ENCODE measurements at regions not wholly inside any gene's neighbourhood (a gene's known extent, or its start where the extent isn't known, plus 50 kb on each side); places are given as distances from the start of the nearest gene placed in this dataset.

DNA sequence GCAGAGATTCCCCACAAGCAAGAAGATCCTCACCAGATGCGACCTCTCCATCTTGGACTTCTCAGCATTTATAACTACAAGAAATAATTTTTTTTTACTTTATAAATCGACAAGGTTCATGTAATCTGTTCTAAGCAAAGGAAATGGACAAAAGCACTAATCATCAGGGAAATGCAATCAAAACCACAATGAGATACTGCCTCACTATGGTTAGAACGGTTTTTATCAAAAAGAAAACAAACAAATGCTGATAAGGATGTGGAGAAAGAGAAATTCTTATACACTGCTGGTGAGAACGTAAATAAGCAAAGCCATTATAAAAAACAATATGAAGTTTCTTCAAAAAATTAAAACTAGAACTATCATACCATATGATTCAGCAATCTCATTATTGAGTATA is 1382.6 kb downstream of the ARAP2 start:
- TF ChIP-seq, protein P1, sequence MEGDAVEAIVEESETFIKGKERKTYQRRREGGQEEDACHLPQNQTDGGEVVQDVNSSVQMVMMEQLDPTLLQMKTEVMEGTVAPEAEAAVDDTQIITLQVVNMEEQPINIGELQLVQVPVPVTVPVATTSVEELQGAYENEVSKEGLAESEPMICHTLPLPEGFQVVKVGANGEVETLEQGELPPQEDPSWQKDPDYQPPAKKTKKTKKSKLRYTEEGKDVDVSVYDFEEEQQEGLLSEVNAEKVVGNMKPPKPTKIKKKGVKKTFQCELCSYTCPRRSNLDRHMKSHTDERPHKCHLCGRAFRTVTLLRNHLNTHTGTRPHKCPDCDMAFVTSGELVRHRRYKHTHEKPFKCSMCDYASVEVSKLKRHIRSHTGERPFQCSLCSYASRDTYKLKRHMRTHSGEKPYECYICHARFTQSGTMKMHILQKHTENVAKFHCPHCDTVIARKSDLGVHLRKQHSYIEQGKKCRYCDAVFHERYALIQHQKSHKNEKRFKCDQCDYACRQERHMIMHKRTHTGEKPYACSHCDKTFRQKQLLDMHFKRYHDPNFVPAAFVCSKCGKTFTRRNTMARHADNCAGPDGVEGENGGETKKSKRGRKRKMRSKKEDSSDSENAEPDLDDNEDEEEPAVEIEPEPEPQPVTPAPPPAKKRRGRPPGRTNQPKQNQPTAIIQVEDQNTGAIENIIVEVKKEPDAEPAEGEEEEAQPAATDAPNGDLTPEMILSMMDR (IDR thresholded peaks at IDR 0.05) = no peak
- TF ChIP-seq EHMT2 (IDR thresholded peaks at IDR 0.05; ENCODE audit: low read depth) (no peak), MAZ (IDR thresholded peaks at IDR 0.05; ENCODE audit: borderline replicate concordance, low read depth, low read length) (no peak), POLR2A (IDR thresholded peaks at IDR 0.05; ENCODE audit: low read length) (no peak), MAFK (IDR thresholded peaks at IDR 0.05; ENCODE audit: partially characterized antibody) (no peak)
- TF ChIP-seq, protein P2, sequence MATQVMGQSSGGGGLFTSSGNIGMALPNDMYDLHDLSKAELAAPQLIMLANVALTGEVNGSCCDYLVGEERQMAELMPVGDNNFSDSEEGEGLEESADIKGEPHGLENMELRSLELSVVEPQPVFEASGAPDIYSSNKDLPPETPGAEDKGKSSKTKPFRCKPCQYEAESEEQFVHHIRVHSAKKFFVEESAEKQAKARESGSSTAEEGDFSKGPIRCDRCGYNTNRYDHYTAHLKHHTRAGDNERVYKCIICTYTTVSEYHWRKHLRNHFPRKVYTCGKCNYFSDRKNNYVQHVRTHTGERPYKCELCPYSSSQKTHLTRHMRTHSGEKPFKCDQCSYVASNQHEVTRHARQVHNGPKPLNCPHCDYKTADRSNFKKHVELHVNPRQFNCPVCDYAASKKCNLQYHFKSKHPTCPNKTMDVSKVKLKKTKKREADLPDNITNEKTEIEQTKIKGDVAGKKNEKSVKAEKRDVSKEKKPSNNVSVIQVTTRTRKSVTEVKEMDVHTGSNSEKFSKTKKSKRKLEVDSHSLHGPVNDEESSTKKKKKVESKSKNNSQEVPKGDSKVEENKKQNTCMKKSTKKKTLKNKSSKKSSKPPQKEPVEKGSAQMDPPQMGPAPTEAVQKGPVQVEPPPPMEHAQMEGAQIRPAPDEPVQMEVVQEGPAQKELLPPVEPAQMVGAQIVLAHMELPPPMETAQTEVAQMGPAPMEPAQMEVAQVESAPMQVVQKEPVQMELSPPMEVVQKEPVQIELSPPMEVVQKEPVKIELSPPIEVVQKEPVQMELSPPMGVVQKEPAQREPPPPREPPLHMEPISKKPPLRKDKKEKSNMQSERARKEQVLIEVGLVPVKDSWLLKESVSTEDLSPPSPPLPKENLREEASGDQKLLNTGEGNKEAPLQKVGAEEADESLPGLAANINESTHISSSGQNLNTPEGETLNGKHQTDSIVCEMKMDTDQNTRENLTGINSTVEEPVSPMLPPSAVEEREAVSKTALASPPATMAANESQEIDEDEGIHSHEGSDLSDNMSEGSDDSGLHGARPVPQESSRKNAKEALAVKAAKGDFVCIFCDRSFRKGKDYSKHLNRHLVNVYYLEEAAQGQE (IDR thresholded peaks at IDR 0.05) = no peak
